ENCODE measurements at regions not wholly inside any gene's neighbourhood (a gene's known extent, or its start where the extent isn't known, plus 50 kb on each side); places are given as distances from the start of the nearest gene placed in this dataset.
"Not testable (repeated sequence)": the region's sequence is repeated elsewhere in the genome, so short reads cannot be mapped to it uniquely, and the experiment has no call there.

- DNase-seq, result no peak
Measured at GRCh38 chr6:118367314-118367713, 180.8 kb upstream of the PLN start.

- no peak for DNase-seq
Measured at GRCh38 chr6:118370722-118371121, 177.4 kb upstream of the PLN start.

- DNase-seq, result no peak
Measured at GRCh38 chr6:118371955-118372354, 176.1 kb upstream of the PLN start.

- no peak for DNase-seq
Measured at GRCh38 chr6:118372413-118372812, 175.7 kb upstream of the PLN start.

- peak; percentile 72 for DNase-seq
Measured at GRCh38 chr6:118377711-118378414, 170.2 kb upstream of the PLN start.

- not testable (repeated sequence) for DNase-seq
Measured at GRCh38 chr6:118380620-118381019, 167.5 kb upstream of the PLN start.

- DNase-seq, result no peak
Measured at GRCh38 chr6:118382126-118382525, 166.0 kb upstream of the PLN start.

GRCh38 chr6:118383924-118384323 lies 164.2 kb upstream of the PLN start:
- DNase-seq, result no peak

- DNase-seq, result no peak
Measured at GRCh38 chr6:118386975-118387374, 161.1 kb upstream of the PLN start.

GRCh38 chr6:118387921-118388701 lies 160.0 kb upstream of the PLN start:
- no peak for DNase-seq

GRCh38 chr6:118391086-118391485 lies 157.0 kb upstream of the PLN start:
- DNase-seq, result no peak

GRCh38 chr6:118394106-118394505 lies 154.0 kb upstream of the PLN start:
- DNase-seq, result no peak

- DNase-seq, result no peak
Measured at GRCh38 chr6:118396969-118397368, 151.1 kb upstream of the PLN start.

- DNase-seq, result no peak
Measured at GRCh38 chr6:118397671-118398465, 150.2 kb upstream of the PLN start.

GRCh38 chr6:118400098-118400497 lies 148.0 kb upstream of the PLN start:
- no peak for DNase-seq

GRCh38 chr6:118400582-118400981 lies 147.5 kb upstream of the PLN start:
- no peak for DNase-seq

GRCh38 chr6:118401325-118401975 lies 146.6 kb upstream of the PLN start:
- DNase-seq, result peak; percentile 53

GRCh38 chr6:118403036-118403435 lies 145.1 kb upstream of the PLN start:
- DNase-seq, result no peak

GRCh38 chr6:118408863-118409262 lies 139.2 kb upstream of the PLN start:
- DNase-seq, result no peak

- DNase-seq, result no peak
Measured at GRCh38 chr6:118410001-118410400, 138.1 kb upstream of the PLN start.
